NCI-H187 (cell line): ENCODE measurements at regions not wholly inside any gene's neighbourhood (a gene's known extent, or its start where the extent isn't known, plus 50 kb on each side); places are given as distances from the start of the nearest gene placed in this dataset.
"Not testable (repeated sequence)": the region's sequence is repeated elsewhere in the genome, so short reads cannot be mapped to it uniquely, and the experiment has no call there.

Experiments
- DNase-seq, 2 experiments: peaks; one replicate each; lab custom pipeline; 2025; lab: John Stamatoyannopoulos, UW

DNA sequence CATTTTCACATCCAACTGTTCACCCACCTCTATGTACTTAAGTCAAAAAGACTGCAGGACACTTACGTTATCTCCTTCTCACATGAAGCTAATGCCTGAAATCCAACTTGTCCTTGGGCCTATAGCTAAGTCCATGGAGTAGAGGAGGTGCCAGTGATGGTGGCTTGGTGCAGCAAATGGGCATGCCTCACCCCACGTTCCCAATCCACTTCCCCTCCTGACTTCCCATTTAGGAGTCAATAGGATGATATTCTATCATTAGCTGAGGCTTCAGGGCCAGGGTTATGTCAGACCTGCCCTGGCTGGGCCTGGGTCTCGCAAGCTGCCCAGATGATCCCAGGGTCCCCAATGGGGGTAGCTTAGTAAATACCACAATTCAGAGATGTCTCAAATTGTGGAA is 410.4 kb downstream of the MAFB start:
- no peak for DNase-seq

DNA sequence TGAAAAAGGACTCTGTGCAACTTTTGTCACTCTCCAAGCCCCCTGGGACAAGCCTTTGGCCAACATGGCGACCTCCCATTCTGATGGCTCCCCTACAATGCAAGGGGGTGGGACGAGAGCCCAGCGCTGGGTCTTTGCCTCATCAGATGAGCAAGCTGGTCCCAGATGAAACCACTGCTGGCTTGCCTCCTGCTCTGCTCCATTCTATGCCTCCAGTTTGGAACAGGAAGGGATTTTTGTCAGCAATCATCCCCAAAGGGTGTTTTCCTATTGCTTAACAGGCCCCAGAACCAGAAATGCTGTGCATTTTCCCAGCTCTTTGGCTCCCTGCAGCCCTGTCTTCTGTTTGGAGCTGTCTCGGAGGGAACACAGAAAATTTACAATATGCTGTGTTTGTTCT is 412.7 kb downstream of the MAFB start:
- DNase-seq = no peak

DNA sequence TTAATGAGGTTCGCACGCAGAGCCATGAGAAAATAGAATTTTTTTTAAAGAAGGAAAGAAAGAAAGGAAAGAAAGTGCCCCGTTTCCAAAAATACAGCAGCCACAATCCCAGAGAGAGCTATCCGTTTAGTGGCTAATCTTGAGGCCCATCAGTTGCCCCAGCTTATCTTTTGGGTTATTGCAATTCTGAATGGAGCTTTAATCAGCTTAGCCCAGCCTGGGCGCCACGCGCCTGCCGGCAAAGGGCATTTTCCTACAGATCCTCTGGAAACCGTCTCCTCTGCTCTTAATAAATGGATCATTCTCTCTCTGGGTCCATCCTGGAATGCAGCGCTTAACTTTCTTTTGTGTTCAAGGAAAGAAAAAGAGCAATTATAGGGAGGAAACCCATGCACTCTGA is 413.3 kb downstream of the MAFB start:
- DNase-seq = no peak

DNA sequence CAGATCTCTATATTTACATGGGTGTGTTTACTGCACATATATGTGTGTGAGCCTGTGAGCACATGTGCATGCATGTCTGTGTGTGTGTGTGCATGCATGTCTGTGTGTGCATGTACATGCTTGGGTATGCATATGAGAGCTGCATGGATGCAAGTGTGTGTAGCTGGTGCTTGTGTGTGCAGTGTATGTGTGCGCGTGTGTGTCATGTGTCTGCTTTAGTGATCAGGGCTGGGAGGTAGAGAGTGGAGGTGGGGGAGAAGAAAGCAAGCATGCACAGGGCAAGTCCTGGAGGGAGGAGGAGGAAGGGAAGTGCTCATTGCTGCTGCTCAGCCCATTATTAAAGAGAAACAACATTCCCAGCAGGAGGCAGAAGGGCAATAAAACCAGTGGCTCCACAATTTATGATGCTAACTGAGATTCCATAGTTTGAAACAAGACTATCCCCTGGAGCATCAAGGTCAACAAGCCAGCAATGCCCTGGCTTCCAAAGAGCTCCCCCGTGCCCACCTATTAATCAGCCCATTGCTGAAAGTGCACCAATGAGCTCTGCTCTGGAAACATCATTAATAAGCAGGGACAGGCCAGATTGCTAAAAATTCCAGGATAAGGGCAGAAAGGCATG is 414.0 kb downstream of the MAFB start:
- DNase-seq = no peak

DNA sequence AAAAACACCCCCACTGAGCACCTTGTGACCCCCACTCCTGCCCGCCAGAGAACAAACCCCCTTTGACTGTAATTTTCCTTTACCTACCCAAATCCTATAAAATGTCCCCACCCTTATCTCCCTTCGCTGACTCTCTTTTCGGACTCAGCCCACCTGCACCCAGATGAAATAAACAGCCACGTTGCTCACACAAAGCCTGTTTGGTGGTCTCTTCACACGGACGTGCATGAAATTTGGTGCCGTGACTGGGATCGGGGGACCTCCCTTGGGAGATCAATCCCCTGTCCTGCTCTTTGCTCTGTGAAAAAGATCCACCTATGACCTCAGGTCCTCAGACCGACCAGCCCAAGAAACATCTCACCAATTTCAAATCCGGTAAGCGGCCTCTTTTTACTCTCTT is 419.8 kb downstream of the MAFB start:
- DNase-seq = not testable (repeated sequence)

GRCh38 chr20:40268321-40269075 is 420.5 kb downstream of the MAFB start:
- no peak for DNase-seq

DNA sequence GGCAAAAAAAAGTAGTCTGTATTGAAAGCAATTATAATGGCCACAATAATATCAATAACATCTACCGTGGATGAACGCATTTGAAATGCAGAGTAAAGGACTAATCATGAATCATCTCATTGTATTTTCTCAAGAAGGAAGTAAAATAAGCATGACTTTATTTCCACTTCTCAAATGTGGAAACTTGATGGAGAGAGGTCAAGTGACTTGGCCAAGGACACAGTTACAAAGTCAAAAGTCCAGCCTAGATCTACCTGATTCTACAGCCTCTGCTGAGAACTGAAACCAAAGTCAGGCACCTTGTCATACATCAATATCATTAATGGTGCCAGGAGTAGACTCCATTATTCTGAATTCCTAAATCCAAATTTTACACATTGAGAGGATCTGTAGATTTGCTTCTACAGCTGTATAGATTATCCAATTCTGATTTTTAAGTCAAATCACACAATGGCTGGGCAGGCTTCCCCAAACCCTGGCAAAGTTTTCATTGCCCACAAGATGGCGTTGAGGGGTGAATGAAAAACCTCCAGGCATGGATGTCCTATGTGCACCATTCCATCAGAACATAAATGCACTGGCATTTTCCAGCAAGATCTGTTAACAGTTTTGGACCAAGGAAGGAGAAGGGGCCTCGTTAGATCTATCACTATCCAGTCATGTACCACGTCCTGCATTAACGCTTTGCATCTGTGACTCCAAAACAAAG is 423.1 kb downstream of the MAFB start:
- DNase-seq = peak in 1 of 2 experiments; percentile 14

- DNase-seq = no peak
Observed at GRCh38 chr20:40262219-40262618, 426.8 kb downstream of the MAFB start.

GRCh38 chr20:40258931-40259330 is 430.1 kb downstream of the MAFB start:
- DNase-seq = no peak

DNA sequence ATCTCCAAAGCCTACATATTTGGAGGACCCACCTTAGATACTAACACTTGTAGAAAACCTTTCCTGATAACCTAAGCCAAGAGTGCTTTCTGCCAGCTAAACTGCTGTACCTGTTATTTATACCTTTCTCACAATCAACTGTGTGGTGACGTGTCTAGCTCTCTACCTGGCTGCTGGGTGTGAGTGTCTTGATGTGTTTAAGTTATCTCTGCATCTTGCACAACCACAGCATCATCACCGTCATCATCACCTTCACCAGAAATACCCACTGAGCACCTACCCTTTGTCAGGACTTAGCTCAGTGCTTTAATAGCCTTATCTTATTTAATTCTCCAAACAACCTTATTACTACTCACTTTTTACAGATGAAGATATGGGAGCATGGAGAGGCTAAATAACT is 431.3 kb downstream of the MAFB start:
- no peak for DNase-seq

GRCh38 chr20:40255365-40255764 is 433.7 kb downstream of the MAFB start:
- DNase-seq = no peak

GRCh38 chr20:40254023-40254772 is 434.8 kb downstream of the MAFB start:
- DNase-seq = no peak

DNA sequence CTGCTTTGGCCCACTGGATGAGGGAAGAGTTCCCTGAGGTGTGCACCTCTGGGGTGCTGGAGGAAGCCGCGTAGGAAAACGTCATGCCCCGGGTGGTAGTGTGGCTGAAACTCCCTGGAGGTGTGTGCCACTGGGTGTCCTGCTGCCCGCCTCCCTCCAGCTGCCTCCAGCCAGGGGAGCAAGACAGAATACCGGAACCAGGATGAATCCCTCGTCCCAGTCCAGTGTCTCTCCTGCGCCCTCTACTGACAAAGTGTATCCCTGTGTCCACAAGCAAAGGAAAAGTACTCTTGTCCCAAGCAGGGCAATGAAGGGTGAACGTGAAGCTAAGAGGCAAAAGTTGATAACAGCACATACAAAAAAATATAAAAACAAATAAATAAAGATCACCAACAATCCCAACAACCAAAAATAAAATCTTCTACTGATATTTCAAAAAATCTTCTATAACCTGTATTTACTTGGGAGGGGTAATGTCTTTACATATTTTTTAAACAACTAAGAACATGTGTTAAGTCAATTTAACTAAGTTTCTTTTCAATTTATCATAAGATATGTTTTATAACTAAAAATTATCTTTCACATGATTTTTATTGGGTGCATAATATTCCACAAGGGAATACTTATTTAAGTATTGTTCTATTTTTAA is 437.6 kb downstream of the MAFB start:
- no peak for DNase-seq

- DNase-seq = no peak
Observed at GRCh38 chr20:40249805-40250204, 439.2 kb downstream of the MAFB start.

DNA sequence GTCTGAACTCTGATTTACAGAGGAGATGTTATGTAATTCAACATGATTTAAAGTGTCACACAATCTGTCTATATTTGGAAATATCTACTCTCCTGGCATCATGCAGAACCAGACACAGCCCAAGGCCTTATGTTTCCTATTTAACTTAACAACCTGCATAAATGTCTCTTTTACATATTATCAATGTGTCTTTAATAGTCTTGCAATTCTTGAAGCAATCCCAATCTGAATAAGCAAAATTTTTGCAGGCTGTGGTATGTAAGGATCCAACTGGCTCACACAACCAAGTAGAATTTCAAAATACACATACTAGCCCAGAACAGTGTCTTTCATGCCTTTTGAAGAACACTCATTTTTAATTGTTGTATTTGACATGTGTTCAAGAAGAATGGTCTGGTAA is 443.2 kb downstream of the MAFB start:
- no peak for DNase-seq

GRCh38 chr20:40244286-40244685 is 444.8 kb downstream of the MAFB start:
- no peak for DNase-seq

- peak in 1 of 2 experiments; percentile 18 for DNase-seq
Observed at GRCh38 chr20:40241596-40242343, 447.3 kb downstream of the MAFB start.

DNA sequence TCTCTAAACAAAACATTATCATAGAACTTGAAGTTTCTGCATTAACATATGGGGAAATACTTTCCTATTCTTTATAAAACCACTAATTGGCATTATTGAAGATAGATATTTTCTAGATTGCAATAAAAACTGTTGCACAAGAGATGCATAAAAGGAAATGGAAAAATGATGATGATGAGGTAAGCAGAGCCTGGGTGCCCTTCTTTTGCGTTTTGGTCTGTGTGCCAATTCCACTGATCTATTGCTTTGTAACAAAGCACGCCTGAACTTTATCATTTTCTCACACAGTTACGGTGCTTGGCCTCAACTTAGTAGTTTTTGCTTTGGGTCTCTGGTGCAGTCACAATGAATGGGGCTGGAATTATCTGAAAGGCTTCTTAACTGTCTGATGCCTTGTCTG is 450.5 kb downstream of the MAFB start:
- no peak for DNase-seq

GRCh38 chr20:40234593-40234992 is 454.4 kb downstream of the MAFB start:
- no peak for DNase-seq

- DNase-seq = no peak
Observed at GRCh38 chr20:40233406-40233805, 455.6 kb downstream of the MAFB start.

- no peak for DNase-seq
Observed at GRCh38 chr20:40232756-40233155, 456.3 kb downstream of the MAFB start.
